ENCODE measurements at regions not wholly inside any gene's neighbourhood (a gene's known extent, or its start where the extent isn't known, plus 50 kb on each side); places are given as distances from the start of the nearest gene placed in this dataset.

GRCh38 chr3:5572168-5572567 lies 384.7 kb downstream of the EDEM1 start:
- no peaks in the 10 kb centered on the region for H3K9me3 ChIP-seq
- H3K4me1 ChIP-seq (ENCODE audit: control insufficient read depth in 1 of 2, low read depth in 2 of 2) = no peaks in the 10 kb centered on the region
- no peak overlapping the region for H3K27ac ChIP-seq
- H3K27me3 ChIP-seq (replicated peaks; ENCODE audit: insufficient read depth) = no peaks in the 10 kb centered on the region
- ATAC-seq (ENCODE audit: insufficient number of reproducible peaks, low FRiP score, low read depth) (no peak), DNase-seq (ENCODE audit: low spot score) (no peak)
- no peak for TF ChIP-seq CTCF (IDR thresholded peaks at IDR 0.05)
- no peak overlapping the region for H3K4me3 ChIP-seq
- H3K36me3 ChIP-seq = no peaks in the 10 kb centered on the region

DNA sequence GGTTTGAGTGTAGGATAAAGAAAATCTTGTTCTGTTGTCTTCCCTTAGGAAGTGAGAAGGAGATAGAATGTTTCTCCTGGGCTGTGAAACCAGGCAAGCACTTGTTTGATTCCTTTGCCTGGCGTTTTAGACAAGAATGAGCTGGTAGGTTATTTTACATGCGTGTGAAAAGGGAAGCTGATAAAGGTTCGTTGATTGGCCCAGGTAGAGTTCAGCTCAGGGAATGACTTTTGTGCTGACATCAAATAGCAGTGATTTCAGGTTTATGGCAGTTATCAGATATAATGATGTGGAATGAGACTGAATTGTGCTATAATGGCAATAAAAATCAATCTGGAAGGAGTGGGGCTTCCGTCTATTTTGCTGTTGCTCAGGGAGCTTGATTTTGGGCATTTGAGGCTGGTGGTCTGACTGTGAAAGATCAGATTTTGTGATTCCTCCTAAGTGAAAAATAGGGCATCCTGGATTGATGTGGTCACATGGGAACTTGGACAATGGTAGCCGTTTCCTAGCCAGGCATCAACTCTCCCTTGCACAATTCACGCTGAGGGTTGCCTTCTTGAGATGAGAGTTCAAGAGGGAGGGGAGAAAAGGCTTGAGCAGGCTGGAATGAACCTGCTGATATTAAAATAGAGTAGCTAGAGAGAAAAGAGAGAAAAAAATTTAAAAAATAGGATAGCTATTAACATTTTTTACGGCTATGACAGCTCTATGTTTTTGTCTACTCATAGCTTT lies 388.9 kb downstream of the EDEM1 start:
- Histone ChIP-seq H3K27ac (no peak overlapping the region), H3K9me3 (no peaks in the 10 kb centered on the region), H3K36me3 (no peaks in the 10 kb centered on the region), H3K4me1 (ENCODE audit: control insufficient read depth in 1 of 2, low read depth in 2 of 2) (no peaks in the 10 kb centered on the region), H3K4me3 (no peak overlapping the region), H3K27me3 (replicated peaks; ENCODE audit: insufficient read depth) (no peaks in the 10 kb centered on the region)
- ATAC-seq (ENCODE audit: insufficient number of reproducible peaks, low FRiP score, low read depth) (no peak), DNase-seq (ENCODE audit: low spot score) (no peak)
- no peak for TF ChIP-seq CTCF (IDR thresholded peaks at IDR 0.05)

- Histone ChIP-seq H3K4me3 (no peak overlapping the region), H3K27me3 (replicated peaks; ENCODE audit: insufficient read depth) (no peaks in the 10 kb centered on the region), H3K27ac (no peak overlapping the region), H3K4me1 (ENCODE audit: control insufficient read depth in 1 of 2, low read depth in 2 of 2) (no peaks in the 10 kb centered on the region), H3K9me3 (no peaks in the 10 kb centered on the region), H3K36me3 (no peaks in the 10 kb centered on the region)
- TF ChIP-seq CTCF (IDR thresholded peaks at IDR 0.05) = no peak
- DNase-seq (ENCODE audit: low spot score) = no peak
- no peak for ATAC-seq (ENCODE audit: insufficient number of reproducible peaks, low FRiP score, low read depth)
Measured at GRCh38 chr3:5579139-5579602, 391.7 kb downstream of the EDEM1 start.

GRCh38 chr3:5579946-5580345 lies 392.4 kb downstream of the EDEM1 start:
- H3K27ac ChIP-seq = no peak overlapping the region
- H3K4me1 ChIP-seq (ENCODE audit: control insufficient read depth in 1 of 2, low read depth in 2 of 2) = no peaks in the 10 kb centered on the region
- ATAC-seq (ENCODE audit: insufficient number of reproducible peaks, low FRiP score, low read depth) = no peak
- no peaks in the 10 kb centered on the region for H3K9me3 ChIP-seq
- no peaks in the 10 kb centered on the region for H3K36me3 ChIP-seq
- no peak for TF ChIP-seq CTCF (IDR thresholded peaks at IDR 0.05)
- no peaks in the 10 kb centered on the region for H3K27me3 ChIP-seq (replicated peaks; ENCODE audit: insufficient read depth)
- no peak overlapping the region for H3K4me3 ChIP-seq
- DNase-seq (ENCODE audit: low spot score) = no peak

DNA sequence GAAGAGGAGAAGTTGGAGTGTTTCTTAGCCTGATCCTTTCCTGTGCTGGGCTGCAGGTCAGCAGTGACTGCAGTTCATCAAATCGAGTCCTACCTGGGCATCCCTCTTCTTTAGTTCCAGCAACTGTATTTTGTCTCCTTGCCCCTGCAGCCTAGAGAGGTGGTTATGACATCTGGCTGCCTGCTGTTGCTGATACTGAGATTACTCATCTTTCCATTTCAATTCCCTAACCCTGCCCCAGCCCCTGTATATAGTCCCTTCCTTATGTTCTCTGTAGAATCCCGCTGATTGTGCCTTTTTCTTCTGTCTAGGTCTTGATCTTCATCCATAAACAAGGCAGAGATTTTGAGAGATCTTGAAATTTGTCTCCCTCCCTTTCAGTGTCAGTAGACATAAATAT lies 393.3 kb downstream of the EDEM1 start:
- DNase-seq (ENCODE audit: low spot score) (no peak), ATAC-seq (ENCODE audit: insufficient number of reproducible peaks, low FRiP score, low read depth) (no peak)
- H3K27me3 ChIP-seq (replicated peaks; ENCODE audit: insufficient read depth) = no peaks in the 10 kb centered on the region
- H3K27ac ChIP-seq = no peak overlapping the region
- H3K4me1 ChIP-seq (ENCODE audit: control insufficient read depth in 1 of 2, low read depth in 2 of 2) = no peaks in the 10 kb centered on the region
- no peaks in the 10 kb centered on the region for H3K9me3 ChIP-seq
- no peaks in the 10 kb centered on the region for H3K36me3 ChIP-seq
- no peak overlapping the region for H3K4me3 ChIP-seq
- TF ChIP-seq CTCF (IDR thresholded peaks at IDR 0.05) = no peak
